ENCODE measurements at regions not wholly inside any gene's neighbourhood (a gene's known extent, or its start where the extent isn't known, plus 50 kb on each side); places are given as distances from the start of the nearest gene placed in this dataset.
"Not testable (repeated sequence)": the region's sequence is repeated elsewhere in the genome, so short reads cannot be mapped to it uniquely, and the experiment has no call there.

DNA sequence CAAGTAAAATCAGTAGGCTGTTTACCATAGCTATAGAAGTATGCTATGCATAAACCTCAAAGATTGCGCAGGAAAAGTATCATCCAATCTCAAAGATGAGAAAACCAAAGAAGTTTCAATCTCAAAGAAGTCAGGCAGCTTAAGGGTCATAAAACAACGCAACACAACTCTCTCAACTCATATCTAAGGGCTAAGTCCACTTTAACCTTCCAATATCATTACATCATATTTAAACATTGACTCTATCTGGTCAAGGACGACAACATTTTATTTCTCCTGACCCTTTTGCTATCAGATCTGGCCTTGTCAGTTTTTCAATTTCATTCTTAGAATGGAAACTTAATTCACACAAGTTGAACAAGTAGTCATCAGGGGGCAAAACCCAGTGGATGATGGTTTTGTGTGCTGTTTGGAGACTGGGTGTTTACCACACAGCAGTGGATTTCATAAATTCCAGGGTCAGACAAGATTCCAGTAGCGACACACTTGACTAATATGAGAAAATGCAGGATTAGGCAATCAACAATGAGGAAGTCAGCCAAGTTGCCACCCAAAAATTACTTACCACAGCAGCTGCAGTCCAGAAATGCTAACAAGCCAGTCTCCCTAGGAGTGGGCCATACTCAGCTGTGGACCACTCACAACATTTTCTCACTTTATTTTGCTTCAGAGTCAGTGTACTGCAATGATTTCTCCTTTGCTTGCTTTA is 108.7 kb upstream of the NBPF26 start:
- H3K4me3 Mint-ChIP-seq; H3K9me3 Mint-ChIP-seq; H3K36me3 Mint-ChIP-seq (ENCODE audit: low read depth); H3K27me3 Mint-ChIP-seq; H3K4me1 Mint-ChIP-seq (ENCODE audit: low read depth); H3K27ac Mint-ChIP-seq; intact Hi-C loops (cut with micrococcal nuclease): not testable (repeated sequence)

DNA sequence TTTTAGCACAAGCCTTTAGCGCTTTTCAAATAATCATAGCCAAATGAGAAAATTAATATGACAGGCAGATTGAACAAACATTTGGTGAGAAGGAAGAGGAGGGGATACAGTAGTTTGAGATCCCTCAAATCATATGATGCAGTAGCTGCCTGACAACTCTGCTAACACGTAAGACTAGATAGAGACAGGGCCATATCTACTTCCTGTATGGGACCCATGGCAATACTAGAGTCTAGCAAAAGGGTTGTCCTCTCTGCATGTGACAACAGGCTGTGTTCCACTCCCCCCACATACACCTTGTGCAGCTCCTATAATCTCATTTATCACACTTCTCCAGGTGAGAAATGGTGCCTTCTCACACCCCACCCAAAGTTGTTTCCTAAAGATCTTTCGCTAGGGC is 106.3 kb upstream of the NBPF26 start:
- H3K4me3 Mint-ChIP-seq; H3K4me1 Mint-ChIP-seq (ENCODE audit: low read depth); H3K27ac Mint-ChIP-seq; H3K27me3 Mint-ChIP-seq; H3K9me3 Mint-ChIP-seq; intact Hi-C loops (cut with micrococcal nuclease); H3K36me3 Mint-ChIP-seq (ENCODE audit: low read depth): not testable (repeated sequence)

DNA sequence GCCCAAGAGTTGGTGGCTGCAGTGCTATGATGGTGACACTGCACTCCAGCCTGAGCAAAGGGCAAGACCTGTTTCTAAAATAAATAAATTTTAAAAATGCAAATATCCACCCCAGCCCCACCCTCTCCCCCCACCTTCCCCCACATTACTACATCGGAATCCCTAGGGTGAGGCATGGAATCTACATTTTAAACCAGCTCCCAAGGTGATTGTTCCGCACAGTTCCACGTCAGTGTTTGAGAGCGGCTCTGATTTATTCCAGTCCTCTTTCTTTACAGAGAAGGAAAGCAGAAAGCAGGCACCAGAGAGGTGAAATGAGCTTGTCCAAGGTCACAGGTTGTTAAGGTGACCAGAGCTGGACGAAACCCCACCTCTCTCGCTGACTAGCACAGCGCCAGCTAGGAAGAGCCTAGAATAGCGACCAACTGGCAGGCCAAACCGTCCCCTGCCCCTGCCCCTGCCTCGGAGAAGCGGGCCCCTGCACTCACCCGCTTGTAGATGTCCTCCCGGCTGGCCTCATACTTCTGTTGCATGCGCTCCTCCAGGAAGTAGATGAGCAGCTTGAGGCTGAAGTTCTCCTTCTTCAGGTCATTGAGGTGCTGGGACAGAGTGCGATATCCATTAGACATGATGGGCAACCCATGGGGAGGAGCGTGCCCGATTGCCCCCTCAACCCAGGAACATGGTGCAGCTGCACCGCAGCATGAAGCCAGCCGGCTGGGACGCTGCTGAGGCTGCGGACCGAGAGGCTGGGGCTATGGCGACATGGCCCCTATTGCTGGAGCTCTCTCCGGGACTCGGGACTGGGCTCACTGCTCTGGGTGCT is 103.7 kb upstream of the NBPF26 start:
- H3K9me3 Mint-ChIP-seq; H3K4me1 Mint-ChIP-seq (ENCODE audit: low read depth); H3K36me3 Mint-ChIP-seq (ENCODE audit: low read depth); H3K4me3 Mint-ChIP-seq; H3K27me3 Mint-ChIP-seq; H3K27ac Mint-ChIP-seq; intact Hi-C loops (cut with micrococcal nuclease): not testable (repeated sequence)

DNA sequence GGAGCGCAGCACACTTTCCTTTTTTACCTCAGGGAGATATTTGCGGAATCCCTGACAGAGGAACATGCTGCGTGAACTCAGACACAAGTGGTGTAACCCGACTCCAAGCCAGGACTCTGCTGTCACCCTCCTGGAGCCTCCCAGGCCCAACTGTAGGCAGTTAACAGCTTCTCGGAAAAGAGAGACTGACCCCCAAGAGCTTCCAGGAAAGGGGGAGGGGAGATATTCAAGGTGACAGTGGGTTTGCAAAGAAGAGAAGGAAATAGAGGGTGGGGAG is 103.1 kb upstream of the NBPF26 start:
- H3K9me3 Mint-ChIP-seq; H3K27me3 Mint-ChIP-seq; H3K4me1 Mint-ChIP-seq (ENCODE audit: low read depth); H3K27ac Mint-ChIP-seq; intact Hi-C loops (cut with micrococcal nuclease); H3K4me3 Mint-ChIP-seq; H3K36me3 Mint-ChIP-seq (ENCODE audit: low read depth): not testable (repeated sequence)

DNA sequence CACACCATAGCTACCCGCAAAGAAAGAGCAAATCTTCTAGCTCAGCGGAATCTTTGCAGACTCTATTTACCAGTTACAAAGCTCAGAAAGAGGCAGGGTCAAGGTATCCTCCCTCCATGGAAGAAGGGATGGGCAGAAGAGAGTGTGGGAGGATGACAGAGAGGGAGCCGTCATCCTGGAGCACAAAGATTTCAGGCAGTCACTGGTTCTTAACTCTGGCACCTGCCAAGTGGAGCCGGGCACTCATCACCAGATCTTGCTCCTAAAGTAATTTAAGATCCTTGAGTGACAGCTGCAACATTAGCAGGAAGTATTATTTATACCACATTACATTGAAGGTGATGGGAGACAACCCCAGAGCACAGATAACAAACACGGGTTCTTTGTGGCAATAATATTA is 102.5 kb upstream of the NBPF26 start:
- intact Hi-C loops (cut with micrococcal nuclease); H3K27me3 Mint-ChIP-seq: not testable (repeated sequence)

DNA sequence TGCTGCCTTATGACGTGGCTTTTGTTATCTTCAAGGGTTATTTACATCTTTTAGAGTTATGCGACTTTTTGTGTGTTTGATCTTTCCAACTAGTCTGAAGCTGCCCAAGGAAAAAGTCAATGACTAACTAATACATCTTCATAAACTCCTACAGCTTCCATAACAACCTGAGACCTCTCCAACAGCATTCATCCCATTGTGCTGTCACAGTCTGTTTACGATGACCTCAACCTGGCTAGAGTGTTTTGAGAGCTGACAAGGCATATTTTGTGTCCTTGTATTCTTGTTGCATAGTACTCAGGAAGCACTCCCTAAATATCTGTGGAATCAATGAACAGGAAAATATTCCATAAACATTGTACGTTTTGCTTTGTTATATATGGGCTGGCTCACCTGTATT is 100.2 kb upstream of the NBPF26 start:
- H3K9me3 Mint-ChIP-seq; intact Hi-C loops (cut with micrococcal nuclease); H3K4me3 Mint-ChIP-seq; H3K27ac Mint-ChIP-seq; H3K36me3 Mint-ChIP-seq (ENCODE audit: low read depth); H3K27me3 Mint-ChIP-seq; H3K4me1 Mint-ChIP-seq (ENCODE audit: low read depth): not testable (repeated sequence)

More for the DNA sequence above, 102.5 kb upstream of the NBPF26 start:
- H3K9me3 Mint-ChIP-seq; H3K4me3 Mint-ChIP-seq; H3K4me1 Mint-ChIP-seq (ENCODE audit: low read depth); H3K27ac Mint-ChIP-seq; H3K36me3 Mint-ChIP-seq (ENCODE audit: low read depth): not testable (repeated sequence)

DNA sequence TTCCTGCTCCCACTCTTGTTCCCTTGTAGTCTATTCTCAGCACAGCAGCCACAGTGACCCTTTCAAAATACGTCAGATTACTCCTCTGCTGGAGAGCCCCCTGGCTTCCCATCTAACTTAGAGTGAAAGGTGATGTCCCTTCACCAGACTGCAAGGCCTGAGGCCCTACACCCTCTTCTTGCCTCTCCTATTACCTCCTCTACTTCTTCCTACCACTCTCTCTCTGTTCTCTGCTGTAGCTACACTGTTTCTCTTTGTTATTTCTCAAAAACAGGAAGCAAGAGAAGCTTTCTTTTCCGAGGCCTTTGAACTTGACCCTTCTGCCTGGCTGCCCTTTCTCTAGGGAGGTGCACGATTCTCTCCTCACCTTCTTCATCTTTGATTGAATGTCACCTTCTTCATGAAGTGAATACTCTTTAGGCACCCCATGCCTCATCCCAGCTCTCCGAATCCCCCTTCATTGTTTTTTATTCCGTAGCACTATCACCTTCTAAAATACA is 99.1 kb upstream of the NBPF26 start:
- H3K4me1 Mint-ChIP-seq (ENCODE audit: low read depth); H3K27me3 Mint-ChIP-seq; H3K9me3 Mint-ChIP-seq; H3K36me3 Mint-ChIP-seq (ENCODE audit: low read depth); H3K4me3 Mint-ChIP-seq; intact Hi-C loops (cut with micrococcal nuclease): not testable (repeated sequence)
- peak overlapping the region; percentile 15 for H3K27ac Mint-ChIP-seq

DNA sequence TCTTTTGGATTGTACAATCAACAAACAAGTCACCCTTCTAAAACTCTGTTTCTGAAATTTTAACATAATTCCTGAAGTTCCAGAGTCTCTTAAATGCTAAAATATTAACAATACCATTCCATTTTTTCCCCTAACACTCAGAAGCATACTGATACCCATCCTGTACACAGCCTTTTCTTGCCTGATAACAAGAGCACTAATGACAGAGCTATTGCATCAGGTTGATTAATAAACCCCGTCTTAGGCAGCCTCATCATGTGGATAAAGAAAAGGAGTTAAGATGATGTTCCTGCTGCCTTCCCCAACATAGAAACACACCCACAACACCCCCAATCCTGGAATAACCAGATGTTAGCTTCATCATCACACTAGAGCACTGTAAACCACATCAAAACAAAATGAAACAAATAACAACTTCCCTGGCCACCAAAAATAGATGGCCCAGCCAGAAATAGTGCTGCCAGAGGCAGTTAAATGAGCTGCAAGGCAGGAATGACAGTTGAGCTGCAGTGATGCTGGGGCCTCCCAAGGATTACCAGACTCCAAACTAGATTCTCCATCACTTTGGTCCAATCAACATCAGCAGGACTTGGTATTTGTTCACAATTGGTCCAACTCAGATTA is 93.8 kb upstream of the NBPF26 start:
- H3K27me3 Mint-ChIP-seq; H3K4me3 Mint-ChIP-seq; H3K9me3 Mint-ChIP-seq; H3K4me1 Mint-ChIP-seq (ENCODE audit: low read depth); intact Hi-C loops (cut with micrococcal nuclease); H3K36me3 Mint-ChIP-seq (ENCODE audit: low read depth); H3K27ac Mint-ChIP-seq: not testable (repeated sequence)

DNA sequence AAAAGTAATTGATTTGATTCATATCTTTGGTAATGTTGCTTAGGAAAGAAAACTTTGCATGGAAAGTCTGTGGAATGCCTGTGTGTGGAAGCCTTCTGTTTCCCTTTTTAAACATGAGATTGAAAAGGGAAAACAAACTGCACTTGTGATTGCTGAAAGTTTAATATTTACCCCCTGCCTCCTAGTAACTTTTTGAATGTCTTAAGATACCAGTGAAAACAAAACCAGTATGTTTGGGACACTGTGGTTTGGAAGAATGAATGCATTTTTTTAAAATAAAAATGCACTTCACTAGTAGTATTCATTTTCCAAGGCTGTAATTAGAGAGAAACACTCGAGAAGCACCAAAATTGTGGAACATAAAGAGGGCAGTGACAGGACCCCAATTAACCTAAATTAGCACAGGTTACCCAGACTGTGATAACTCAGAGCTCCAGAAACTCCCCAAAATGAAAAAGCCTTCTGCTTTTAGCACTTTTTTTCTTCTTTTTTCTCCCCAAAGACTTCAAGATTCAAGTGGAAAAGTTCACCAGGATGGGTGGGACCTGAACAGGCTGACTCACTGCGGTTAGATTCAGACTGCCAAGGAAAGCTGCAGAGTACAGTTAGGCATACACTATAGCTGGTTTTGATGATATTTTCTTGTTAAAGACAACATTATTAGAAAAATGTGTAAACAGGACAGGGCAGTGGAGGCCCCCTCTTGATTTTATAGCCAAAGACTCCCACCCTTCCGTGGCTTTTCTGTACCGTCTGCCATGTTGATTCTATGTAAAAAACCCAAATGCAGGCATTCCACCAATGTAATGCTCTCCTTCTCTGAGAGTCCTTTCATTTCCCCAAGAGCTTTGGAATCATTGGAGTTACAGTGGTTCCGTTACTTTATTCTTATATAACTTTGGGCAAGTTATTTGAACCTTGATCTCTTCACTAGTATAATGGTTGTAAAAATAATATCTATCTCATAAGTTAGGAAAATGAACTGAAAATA is 88.6 kb upstream of the NBPF26 start:
- intact Hi-C loops (cut with micrococcal nuclease); H3K4me1 Mint-ChIP-seq (ENCODE audit: low read depth); H3K9me3 Mint-ChIP-seq; H3K27me3 Mint-ChIP-seq; H3K4me3 Mint-ChIP-seq; H3K36me3 Mint-ChIP-seq (ENCODE audit: low read depth); H3K27ac Mint-ChIP-seq: not testable (repeated sequence)

DNA sequence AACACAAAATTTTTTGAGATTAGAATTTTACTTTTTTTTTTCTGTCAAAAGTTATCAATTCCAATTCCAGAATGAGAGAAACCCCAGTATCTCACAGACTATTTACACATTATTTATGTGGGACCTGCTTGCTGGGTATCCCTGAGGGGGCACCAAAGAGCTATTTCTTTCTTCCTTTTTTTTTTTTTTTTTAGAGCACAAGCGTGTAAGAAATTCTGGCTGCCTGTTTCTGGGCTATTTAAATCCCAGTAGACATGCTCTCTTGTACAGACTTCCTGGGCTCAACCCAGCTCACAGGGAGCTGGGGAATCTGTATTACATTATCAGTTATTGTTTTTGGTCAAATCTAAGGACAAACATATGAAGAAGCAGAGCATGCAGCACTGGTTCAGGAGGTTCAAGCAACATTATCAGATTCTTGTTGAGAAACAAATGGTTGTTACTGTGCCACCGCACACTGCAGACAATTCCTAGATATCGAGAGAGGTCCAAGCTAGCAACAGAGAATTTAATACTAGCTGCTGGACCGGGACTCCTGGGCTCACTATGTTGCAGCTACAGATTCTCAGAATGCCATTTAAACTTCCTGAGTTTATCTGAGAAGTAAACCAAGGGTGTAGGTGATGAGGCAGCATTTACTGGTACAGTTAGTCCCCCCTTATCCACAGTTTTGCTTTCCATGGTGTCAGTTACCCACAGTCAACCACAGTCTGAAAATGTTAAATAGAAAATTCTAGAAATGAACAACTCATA is 83.3 kb upstream of the NBPF26 start:
- H3K4me1 Mint-ChIP-seq (ENCODE audit: low read depth); intact Hi-C loops (cut with micrococcal nuclease); H3K9me3 Mint-ChIP-seq; H3K27me3 Mint-ChIP-seq; H3K36me3 Mint-ChIP-seq (ENCODE audit: low read depth); H3K4me3 Mint-ChIP-seq; H3K27ac Mint-ChIP-seq: not testable (repeated sequence)

DNA sequence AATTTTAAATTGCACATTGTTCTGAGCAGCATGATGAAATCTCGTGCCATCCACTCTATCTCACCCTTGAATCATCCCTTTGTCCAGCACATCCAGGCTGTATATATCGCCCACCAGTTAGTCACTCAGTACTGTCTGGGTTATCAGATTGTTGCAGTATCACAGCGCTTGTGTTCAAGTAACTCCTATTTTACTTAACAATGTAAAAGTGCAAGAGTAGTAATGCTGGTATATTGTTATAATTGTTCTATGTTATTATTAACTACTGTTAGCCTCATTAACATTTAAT is 82.8 kb upstream of the NBPF26 start:
- H3K36me3 Mint-ChIP-seq (ENCODE audit: low read depth); H3K4me3 Mint-ChIP-seq; H3K27ac Mint-ChIP-seq; H3K4me1 Mint-ChIP-seq (ENCODE audit: low read depth); H3K9me3 Mint-ChIP-seq; intact Hi-C loops (cut with micrococcal nuclease); H3K27me3 Mint-ChIP-seq: not testable (repeated sequence)

DNA sequence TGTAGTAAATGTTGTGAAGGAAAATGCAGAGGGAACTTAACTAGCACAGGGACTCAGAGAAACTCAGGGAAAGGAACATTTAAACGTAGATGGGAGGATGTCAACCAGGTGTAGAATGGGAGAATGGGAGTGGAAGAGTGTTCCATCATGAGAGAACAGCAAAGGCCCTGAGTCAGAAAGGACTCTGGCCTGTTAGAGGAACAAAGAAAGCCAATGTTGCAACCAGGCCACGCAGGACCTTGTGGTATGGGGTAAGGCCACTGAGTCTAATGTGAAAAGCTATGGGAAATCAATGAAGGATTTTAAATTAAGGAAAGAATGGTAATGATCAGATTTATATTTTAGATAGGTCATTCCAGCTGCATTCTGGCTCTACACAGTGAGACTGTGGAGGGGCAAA is 76.6 kb upstream of the NBPF26 start:
- H3K4me3 Mint-ChIP-seq; intact Hi-C loops (cut with micrococcal nuclease); H3K36me3 Mint-ChIP-seq (ENCODE audit: low read depth): not testable (repeated sequence)

DNA sequence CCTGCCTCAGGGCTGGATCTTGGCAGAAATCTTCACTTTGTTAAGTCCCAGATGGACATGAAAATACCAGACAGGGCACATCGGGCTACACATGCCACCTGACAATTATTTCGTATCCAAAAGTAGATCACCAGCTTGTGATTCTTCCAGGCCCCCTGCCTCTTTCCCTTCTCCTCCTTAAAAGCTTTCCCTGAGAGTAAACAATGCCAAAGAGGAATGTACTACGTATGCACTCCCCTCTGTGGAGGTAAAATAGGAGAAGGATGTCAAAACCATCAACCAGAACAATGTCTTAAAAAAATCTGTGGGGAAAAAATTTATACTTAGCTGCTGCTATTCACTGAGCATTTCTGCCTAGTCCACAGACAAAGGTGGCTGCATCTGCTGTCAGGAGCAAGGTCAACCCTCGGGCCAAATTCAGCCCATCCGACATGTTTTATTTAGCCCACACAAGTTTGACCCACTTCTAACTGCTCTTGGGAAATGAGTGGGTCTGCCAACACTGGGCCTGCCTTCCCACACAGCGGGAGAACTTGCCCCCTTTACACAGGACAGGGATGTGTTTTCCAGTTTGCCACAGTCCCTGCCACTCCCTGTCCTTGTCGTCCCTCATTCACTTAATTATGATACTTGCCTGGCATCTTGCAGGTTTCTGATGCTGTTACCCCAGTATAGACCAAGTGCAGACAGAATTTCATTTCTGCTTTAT is 74.7 kb upstream of the NBPF26 start:
- H3K27ac Mint-ChIP-seq; H3K9me3 Mint-ChIP-seq; H3K36me3 Mint-ChIP-seq (ENCODE audit: low read depth); intact Hi-C loops (cut with micrococcal nuclease); H3K4me3 Mint-ChIP-seq; H3K4me1 Mint-ChIP-seq (ENCODE audit: low read depth); H3K27me3 Mint-ChIP-seq: not testable (repeated sequence)

More for the DNA sequence above, 76.6 kb upstream of the NBPF26 start:
- not testable (repeated sequence) for H3K4me1 Mint-ChIP-seq (ENCODE audit: low read depth); H3K27me3 Mint-ChIP-seq; H3K9me3 Mint-ChIP-seq; H3K27ac Mint-ChIP-seq

Measured in dendritic cell treated with granulocyte-macrophage colony-stimulating factor and Interleukin-4, amounts not matched to agents 40 ng/mL and 50 ng/mL, for 4 days (primary cell).